ENCODE measurements at regions not wholly inside any gene's neighbourhood (a gene's known extent, or its start where the extent isn't known, plus 50 kb on each side); places are given as distances from the start of the nearest gene placed in this dataset.
"Not testable (repeated sequence)": the region's sequence is repeated elsewhere in the genome, so short reads cannot be mapped to it uniquely, and the experiment has no call there.

DNA sequence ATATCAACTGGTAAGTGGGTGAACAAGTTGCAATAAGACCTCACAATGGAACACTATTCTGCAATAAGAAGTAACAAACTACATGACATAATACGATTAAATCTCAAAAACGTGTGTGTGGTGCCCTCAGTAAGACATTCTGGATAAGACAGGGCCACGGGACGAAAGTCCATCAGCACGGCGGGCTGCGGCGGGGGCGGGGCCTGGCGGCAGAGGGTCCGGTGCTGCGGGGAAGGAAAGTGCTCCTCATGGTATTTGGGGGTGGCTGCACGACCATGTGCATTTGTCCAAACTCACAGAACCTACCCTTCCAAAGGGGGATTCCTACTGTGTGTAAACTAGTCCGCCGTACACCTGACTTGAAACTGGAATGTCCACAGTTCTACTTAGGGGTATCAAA is 341.8 kb downstream of the TCERG1L start:
- DNase-seq (ENCODE audit: low read depth, low spot score) = no peak
- no peak overlapping the region for H3K4me3 ChIP-seq (ENCODE audit: low read depth, low read length)
- TF ChIP-seq, protein P1, sequence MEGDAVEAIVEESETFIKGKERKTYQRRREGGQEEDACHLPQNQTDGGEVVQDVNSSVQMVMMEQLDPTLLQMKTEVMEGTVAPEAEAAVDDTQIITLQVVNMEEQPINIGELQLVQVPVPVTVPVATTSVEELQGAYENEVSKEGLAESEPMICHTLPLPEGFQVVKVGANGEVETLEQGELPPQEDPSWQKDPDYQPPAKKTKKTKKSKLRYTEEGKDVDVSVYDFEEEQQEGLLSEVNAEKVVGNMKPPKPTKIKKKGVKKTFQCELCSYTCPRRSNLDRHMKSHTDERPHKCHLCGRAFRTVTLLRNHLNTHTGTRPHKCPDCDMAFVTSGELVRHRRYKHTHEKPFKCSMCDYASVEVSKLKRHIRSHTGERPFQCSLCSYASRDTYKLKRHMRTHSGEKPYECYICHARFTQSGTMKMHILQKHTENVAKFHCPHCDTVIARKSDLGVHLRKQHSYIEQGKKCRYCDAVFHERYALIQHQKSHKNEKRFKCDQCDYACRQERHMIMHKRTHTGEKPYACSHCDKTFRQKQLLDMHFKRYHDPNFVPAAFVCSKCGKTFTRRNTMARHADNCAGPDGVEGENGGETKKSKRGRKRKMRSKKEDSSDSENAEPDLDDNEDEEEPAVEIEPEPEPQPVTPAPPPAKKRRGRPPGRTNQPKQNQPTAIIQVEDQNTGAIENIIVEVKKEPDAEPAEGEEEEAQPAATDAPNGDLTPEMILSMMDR (IDR thresholded peaks at IDR 0.05; ENCODE audit: low read depth, low read length) = no peak
- in situ Hi-C loops (cut with HindIII; ENCODE audit: low sequenced_read_pairs) = no loop called here

DNA sequence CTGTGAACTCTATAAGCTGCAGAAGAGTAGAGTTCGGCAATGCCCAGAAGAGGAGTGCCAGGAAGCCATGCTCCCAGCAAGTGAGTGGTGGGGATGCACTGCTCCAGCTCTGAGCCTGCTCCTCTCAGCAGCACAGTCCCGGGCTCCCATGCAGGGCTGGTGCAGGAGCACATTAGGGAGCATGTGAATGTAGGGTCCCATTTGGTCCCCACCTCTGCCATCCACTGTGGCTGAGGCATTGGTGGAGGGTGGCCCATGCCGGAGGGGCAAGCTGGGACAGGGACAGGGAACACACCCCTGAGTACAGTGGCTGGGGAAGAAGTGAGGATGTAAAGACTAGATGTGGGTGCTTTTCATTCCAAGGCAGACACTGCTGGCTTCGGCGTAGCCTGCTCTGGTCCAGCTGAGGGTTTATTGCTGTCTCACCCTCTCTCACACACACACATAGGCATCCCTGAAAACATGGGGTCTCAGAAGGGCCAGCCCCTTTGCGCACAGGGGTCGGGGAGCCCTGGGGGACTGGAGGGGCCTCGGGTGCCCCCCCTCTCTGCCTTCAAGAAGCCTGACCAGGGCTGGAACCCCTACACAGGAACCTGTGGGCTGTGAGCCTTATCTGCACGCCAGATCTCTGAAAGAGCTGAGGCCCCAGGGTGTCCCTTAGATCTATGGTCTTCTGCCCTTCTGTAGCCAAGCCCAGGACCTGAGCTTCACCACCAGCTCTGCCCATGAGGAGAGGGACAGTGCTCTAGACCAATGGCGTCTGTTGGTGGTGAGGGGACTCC is 341.0 kb downstream of the TCERG1L start:
- no peak for DNase-seq (ENCODE audit: low read depth, low spot score)
- no peak overlapping the region for H3K4me3 ChIP-seq (ENCODE audit: low read depth, low read length)
- in situ Hi-C loops (cut with HindIII; ENCODE audit: low sequenced_read_pairs) = no loop called here
- TF ChIP-seq, protein P1 (IDR thresholded peaks at IDR 0.05; ENCODE audit: low read depth, low read length) = no peak

DNA sequence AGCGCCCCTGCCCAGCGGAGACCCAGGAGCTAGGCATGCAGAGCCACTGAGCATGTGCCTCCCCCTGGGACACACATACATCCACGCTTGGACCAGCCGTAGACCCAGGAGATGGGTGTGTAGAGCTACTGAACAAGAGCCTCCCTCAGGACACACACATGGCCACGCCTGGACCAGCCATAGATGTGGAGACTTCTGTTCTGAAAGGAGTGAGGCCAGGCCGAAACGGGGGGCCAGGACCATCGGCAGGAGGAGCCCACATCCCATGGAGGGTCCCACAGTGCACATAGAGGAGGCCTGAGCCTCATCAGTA is 340.4 kb downstream of the TCERG1L start:
- H3K4me3 ChIP-seq (ENCODE audit: low read depth, low read length) = no peak overlapping the region
- no peak for DNase-seq (ENCODE audit: low read depth, low spot score)
- in situ Hi-C loops (cut with HindIII; ENCODE audit: low sequenced_read_pairs) = no loop called here
- TF ChIP-seq, protein P1 (IDR thresholded peaks at IDR 0.05; ENCODE audit: low read depth, low read length) = no peak

DNA sequence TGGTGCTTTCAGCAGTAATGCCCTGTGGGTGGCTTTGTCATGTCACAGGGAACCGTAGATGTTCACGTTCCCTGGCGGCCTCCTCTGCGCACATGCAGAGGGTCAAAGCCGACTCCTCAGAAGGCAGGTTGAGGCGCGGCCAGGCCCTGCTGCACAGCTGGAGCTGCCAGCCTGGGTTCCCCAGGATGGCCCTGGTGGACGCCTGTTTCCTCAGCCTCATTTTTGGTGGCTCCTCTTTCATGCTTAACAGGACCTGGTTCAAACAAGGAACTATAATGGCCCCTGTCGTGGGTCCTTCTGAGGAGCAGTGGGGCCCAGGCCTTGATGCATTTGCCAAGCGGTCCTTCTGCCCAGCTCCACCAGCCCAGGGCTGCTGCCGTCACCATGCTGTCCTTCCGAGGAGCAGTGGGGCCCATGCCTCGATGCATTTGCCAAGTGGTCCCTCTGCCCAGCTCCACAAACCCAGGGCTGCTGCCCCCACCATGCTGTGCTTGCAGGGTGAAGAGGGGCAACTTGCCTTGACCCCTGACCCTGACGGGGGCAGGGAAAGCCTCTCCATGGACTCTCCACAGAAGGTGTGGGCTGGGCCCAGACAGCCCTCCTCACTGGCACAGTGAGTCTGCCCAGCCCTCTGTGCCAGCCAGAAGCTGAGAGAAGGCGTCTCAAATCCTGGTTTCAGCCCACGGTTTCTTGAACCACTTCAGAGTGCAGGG is 338.2 kb downstream of the TCERG1L start:
- no peak for DNase-seq (ENCODE audit: low read depth, low spot score)
- TF ChIP-seq, protein P1 (IDR thresholded peaks at IDR 0.05; ENCODE audit: low read depth, low read length) = no peak
- in situ Hi-C loops (cut with HindIII; ENCODE audit: low sequenced_read_pairs) = no loop called here
- H3K4me3 ChIP-seq (ENCODE audit: low read depth, low read length) = no peak overlapping the region

DNA sequence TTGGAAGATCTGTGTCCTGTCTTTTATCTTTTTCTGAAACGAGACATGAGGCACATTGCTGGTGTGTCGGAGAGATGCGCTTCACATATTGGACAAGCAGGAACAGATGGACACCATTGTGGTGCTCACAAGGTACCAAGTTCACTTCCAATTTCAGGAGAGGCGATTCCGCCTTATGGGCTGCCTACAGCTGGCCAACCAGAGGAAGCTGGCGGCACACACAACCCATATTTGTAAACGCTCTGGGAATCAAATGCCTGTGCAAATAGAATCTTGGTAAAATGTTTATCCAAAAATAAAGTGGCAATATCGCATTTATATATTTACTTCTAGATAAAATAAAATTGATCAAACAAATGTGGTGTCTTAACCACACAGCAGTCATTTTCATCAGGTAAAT is 337.4 kb downstream of the TCERG1L start:
- in situ Hi-C loops (cut with HindIII; ENCODE audit: low sequenced_read_pairs) = no loop called here
- H3K4me3 ChIP-seq (ENCODE audit: low read depth, low read length) = no peak overlapping the region
- TF ChIP-seq, protein P1 (IDR thresholded peaks at IDR 0.05; ENCODE audit: low read depth, low read length) = no peak
- no peak for DNase-seq (ENCODE audit: low read depth, low spot score)

DNA sequence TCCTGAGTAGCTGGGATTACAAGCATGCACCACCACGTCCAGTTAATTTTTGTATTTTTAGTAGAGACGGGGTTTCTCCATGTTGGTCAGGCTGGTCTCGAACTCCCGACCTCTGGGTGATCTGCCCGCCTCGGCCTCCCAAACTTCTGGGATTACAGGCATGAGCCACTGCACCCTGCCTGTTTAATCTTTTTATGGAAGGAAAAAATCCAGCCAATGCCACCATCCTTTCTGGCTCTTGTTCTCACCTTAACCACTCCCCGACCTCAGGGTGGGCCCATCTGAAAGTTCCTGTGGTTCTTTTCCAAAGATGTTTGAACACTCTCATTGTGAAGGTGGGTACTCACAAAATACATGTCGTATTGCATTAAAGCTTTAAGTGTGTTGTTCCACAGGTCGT is 336.2 kb downstream of the TCERG1L start:
- in situ Hi-C loops (cut with HindIII; ENCODE audit: low sequenced_read_pairs); DNase-seq (ENCODE audit: low read depth, low spot score); H3K4me3 ChIP-seq (ENCODE audit: low read depth, low read length): not testable (repeated sequence)

DNA sequence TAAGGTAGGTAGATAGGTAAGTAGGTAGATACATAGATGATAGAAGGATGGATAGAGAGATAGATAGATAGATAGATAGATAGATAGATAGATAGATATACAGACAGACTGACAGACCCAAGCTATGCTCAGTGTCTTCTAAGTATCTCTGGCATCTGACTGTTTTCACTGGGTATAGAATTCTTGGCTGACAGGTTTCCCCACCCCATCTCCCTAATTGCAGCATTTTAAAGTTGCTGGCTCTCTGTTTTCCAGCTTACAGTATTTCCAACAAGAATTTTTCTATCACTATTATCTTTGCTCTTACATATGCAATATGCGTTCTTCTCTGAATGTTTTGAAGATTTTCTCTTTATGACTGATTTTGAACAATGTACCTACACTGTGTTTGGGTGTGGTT is 328.7 kb downstream of the TCERG1L start:
- in situ Hi-C loops (cut with HindIII; ENCODE audit: low sequenced_read_pairs) = no loop called here
- H3K4me3 ChIP-seq (ENCODE audit: low read depth, low read length) = no peak overlapping the region
- no peak for DNase-seq (ENCODE audit: low read depth, low spot score)
- TF ChIP-seq, protein P1 (IDR thresholded peaks at IDR 0.05; ENCODE audit: low read depth, low read length) = no peak
